ENCODE measurements at regions not wholly inside any gene's neighbourhood (a gene's known extent, or its start where the extent isn't known, plus 50 kb on each side); places are given as distances from the start of the nearest gene placed in this dataset.

GRCh38 chr4:22962295-22962694 lies 269.6 kb downstream of the GBA3 start:
- TF ChIP-seq CTCF (IDR thresholded peaks at IDR 0.05) (no peak), EZH2 (IDR thresholded peaks at IDR 0.05; ENCODE audit: borderline replicate concordance, insufficient read depth, low read depth, low read length, poor library complexity, severe bottlenecking) (no peak)
